Breast epithelium (tissue), 3 donors: ENCODE measurements at regions not wholly inside any gene's neighbourhood (a gene's known extent, or its start where the extent isn't known, plus 50 kb on each side); places are given as distances from the start of the nearest gene placed in this dataset.

Experiments
- CTCF ChIP-seq, 3 donors: fragments of 450-650 bp; IDR thresholded peaks; one replicate each; pipeline ENCODE4 v1.5.1; 2016 to 2017; ENCODE audit warnings: antibody characterized with exemption in 3 of 3, mild to moderate bottlenecking in 3 of 3, moderate library complexity in 3 of 3
- POLR2A ChIP-seq: fragments of 450-650 bp; IDR thresholded peaks from one replicate; pipeline ENCODE4 v1.6.1; 2016; ENCODE audit warnings: antibody characterized with exemption, mild to moderate bottlenecking, moderate library complexity
- POLR2AphosphoS5 ChIP-seq, 3 donors: sonication (generic); formaldehyde crosslinking; IDR thresholded peaks; one replicate each; pipeline ENCODE4 v1.6.1; 2017; ENCODE audit warnings: antibody characterized with exemption in 3 of 3

- no peak for TF ChIP-seq POLR2A
- TF ChIP-seq CTCF (IDR thresholded peaks at IDR 0.05) = no peak
- no peak for TF ChIP-seq POLR2AphosphoS5 (IDR thresholded peaks at IDR 0.05)
These were observed 95.1 kb downstream of the SOX9 start for GRCh38 chr17:72215928-72216327.
